ENCODE measurements at regions not wholly inside any gene's neighbourhood (a gene's known extent, or its start where the extent isn't known, plus 50 kb on each side); places are given as distances from the start of the nearest gene placed in this dataset.

DNA sequence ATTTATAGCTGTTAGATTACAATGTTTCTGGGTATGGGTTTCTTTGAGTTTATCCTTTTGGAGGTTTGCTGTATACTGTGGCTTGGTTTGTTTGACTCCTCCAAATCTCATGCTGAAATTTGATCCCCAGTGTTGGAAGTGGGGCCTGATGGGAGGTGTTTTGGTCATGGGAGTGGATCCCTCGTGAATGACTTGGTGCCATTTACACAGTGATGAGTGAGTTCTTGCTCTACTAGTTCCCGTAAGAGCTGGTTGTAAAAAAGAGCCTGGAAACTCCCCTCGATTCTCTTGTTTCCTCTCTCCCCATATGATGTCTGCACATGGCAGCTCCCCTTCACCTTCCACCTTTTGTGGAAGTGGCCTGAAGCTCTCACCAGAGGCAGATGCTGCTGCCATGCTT lies 324.1 kb downstream of the C7orf25 start:
- Histone ChIP-seq H2AFZ (ENCODE audit: low read depth, low read length, severe bottlenecking) (no peak overlapping the region), H4K20me1 (ENCODE audit: low read depth, low read length) (no peaks in the 10 kb centered on the region), H3K4me3 (ENCODE audit: insufficient read depth, low read length, poor library complexity, severe bottlenecking) (no peak overlapping the region), H3K27ac (ENCODE audit: low read depth, low read length) (no peak overlapping the region), H3K36me3 (ENCODE audit: low read length) (no peaks in the 10 kb centered on the region), H3K79me2 (ENCODE audit: insufficient read depth, low read length) (no peaks in the 10 kb centered on the region), H3K9me3 (ENCODE audit: insufficient read depth, low read length) (0 out of 2 replicates have a peak, but pooled peaks cover 5% of the 10 kb centered on the region), H3K27me3 (ENCODE audit: low read length) (no peaks in the 10 kb centered on the region), H3K9me2 (replicated peaks; ENCODE audit: insufficient read depth, low read length) (0 out of 2 replicates have a peak, but pooled peaks cover 5% of the 10 kb centered on the region), H3K4me2 (ENCODE audit: low read depth, low read length, poor library complexity, severe bottlenecking) (no peak overlapping the region), H3F3A (ENCODE audit: insufficient read depth) (no peaks in the 10 kb centered on the region), H3K9ac (ENCODE audit: low read length) (no peak overlapping the region)
- TF ChIP-seq EZH2phosphoT487 (conservative IDR thresholded peaks at IDR 0.05; ENCODE audit: low read length), result no peak
- TF ChIP-seq, protein P1, sequence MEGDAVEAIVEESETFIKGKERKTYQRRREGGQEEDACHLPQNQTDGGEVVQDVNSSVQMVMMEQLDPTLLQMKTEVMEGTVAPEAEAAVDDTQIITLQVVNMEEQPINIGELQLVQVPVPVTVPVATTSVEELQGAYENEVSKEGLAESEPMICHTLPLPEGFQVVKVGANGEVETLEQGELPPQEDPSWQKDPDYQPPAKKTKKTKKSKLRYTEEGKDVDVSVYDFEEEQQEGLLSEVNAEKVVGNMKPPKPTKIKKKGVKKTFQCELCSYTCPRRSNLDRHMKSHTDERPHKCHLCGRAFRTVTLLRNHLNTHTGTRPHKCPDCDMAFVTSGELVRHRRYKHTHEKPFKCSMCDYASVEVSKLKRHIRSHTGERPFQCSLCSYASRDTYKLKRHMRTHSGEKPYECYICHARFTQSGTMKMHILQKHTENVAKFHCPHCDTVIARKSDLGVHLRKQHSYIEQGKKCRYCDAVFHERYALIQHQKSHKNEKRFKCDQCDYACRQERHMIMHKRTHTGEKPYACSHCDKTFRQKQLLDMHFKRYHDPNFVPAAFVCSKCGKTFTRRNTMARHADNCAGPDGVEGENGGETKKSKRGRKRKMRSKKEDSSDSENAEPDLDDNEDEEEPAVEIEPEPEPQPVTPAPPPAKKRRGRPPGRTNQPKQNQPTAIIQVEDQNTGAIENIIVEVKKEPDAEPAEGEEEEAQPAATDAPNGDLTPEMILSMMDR (IDR thresholded peaks at IDR 0.05; ENCODE audit: insufficient read depth, low read length, poor library complexity, severe bottlenecking), result no peak

DNA sequence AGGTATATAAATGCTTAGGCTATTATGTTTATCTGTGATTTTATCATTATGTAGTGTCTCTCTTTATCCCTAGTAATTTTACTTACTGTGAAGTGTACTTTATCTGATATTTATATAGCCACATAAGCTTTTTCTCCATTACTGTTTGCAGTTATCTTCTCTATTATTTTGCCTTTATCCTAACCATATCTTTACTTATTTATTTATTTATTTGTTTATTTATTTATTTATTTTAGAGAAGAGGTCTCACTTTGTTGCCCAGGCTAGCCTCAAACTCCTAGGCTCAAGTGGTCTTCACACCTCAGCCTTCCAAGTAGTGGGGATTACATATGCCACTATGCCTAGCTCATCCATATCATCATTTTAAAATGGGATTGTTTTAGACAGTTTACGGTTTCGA lies 331.8 kb downstream of the C7orf25 start:
- no peaks in the 10 kb centered on the region for H4K20me1 ChIP-seq (ENCODE audit: low read depth, low read length)
- TF ChIP-seq, protein P1 (IDR thresholded peaks at IDR 0.05; ENCODE audit: insufficient read depth, low read length, poor library complexity, severe bottlenecking), result no peak
- no peak for TF ChIP-seq EZH2phosphoT487 (conservative IDR thresholded peaks at IDR 0.05; ENCODE audit: low read length)
- no peaks in the 10 kb centered on the region for H3K27me3 ChIP-seq (ENCODE audit: low read length)
- no peak overlapping the region for H3K4me2 ChIP-seq (ENCODE audit: low read depth, low read length, poor library complexity, severe bottlenecking)
- no peak overlapping the region for H3K4me3 ChIP-seq (ENCODE audit: insufficient read depth, low read length, poor library complexity, severe bottlenecking)
- H3K9me3 ChIP-seq (ENCODE audit: insufficient read depth, low read length), result 0 out of 2 replicates have a peak, but pooled peaks cover 4% of the 10 kb centered on the region
- H3K36me3 ChIP-seq (ENCODE audit: low read length), result no peaks in the 10 kb centered on the region
- no peaks in the 10 kb centered on the region for H3K9me2 ChIP-seq (replicated peaks; ENCODE audit: insufficient read depth, low read length)
- no peaks in the 10 kb centered on the region for H3F3A ChIP-seq (ENCODE audit: insufficient read depth)
- H3K27ac ChIP-seq (ENCODE audit: low read depth, low read length), result no peak overlapping the region
- H2AFZ ChIP-seq (ENCODE audit: low read depth, low read length, severe bottlenecking), result no peak overlapping the region
- no peak overlapping the region for H3K9ac ChIP-seq (ENCODE audit: low read length)
- no peaks in the 10 kb centered on the region for H3K79me2 ChIP-seq (ENCODE audit: insufficient read depth, low read length)

DNA sequence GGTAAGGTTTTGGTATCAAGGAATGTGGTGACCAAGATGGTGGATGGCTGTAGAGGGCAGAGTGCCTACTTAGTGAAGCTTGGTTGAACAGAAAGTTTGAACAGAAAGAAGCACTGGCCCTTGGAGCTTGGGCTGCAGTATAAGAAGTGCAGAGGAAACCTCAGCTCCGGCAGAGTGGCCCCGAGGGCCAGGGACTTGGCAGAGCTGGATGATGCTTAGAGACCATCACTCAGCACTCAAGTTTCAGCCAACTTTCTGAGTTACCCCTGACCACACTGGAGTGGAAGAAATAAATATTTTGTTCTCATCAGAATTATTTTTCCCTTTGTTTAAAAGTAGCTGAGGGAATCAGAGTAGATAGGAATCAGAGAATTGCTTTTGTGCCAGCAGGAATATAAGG lies 336.7 kb downstream of the C7orf25 start:
- Histone ChIP-seq H3F3A (ENCODE audit: insufficient read depth) (no peaks in the 10 kb centered on the region), H2AFZ (ENCODE audit: low read depth, low read length, severe bottlenecking) (no peak overlapping the region), H3K4me2 (ENCODE audit: low read depth, low read length, poor library complexity, severe bottlenecking) (no peak overlapping the region), H3K79me2 (ENCODE audit: insufficient read depth, low read length) (no peaks in the 10 kb centered on the region), H3K4me3 (ENCODE audit: insufficient read depth, low read length, poor library complexity, severe bottlenecking) (no peak overlapping the region), H3K9me3 (ENCODE audit: insufficient read depth, low read length) (0 out of 2 replicates have a peak, but pooled peaks cover 4% of the 10 kb centered on the region), H3K9me2 (replicated peaks; ENCODE audit: insufficient read depth, low read length) (no peaks in the 10 kb centered on the region), H3K27me3 (ENCODE audit: low read length) (no peaks in the 10 kb centered on the region), H4K20me1 (ENCODE audit: low read depth, low read length) (no peaks in the 10 kb centered on the region), H3K27ac (ENCODE audit: low read depth, low read length) (no peak overlapping the region), H3K36me3 (ENCODE audit: low read length) (no peaks in the 10 kb centered on the region), H3K9ac (ENCODE audit: low read length) (no peak overlapping the region)
- TF ChIP-seq, protein P1 (IDR thresholded peaks at IDR 0.05; ENCODE audit: insufficient read depth, low read length, poor library complexity, severe bottlenecking), result no peak
- no peak for TF ChIP-seq EZH2phosphoT487 (conservative IDR thresholded peaks at IDR 0.05; ENCODE audit: low read length)

Data from SU-DHL-6 (cell line).